Body of pancreas (tissue), 4 donors: ENCODE measurements at regions not wholly inside any gene's neighbourhood (a gene's known extent, or its start where the extent isn't known, plus 50 kb on each side); places are given as distances from the start of the nearest gene placed in this dataset.

Experiments used
- POLR2A ChIP-seq, 3 donors: fragments of 450-650 bp; IDR thresholded peaks; one replicate each; pipeline ENCODE4 v1.6.1; 2016; ENCODE audit warnings: antibody characterized with exemption in 3 of 3, mild to moderate bottlenecking in 2 of 3
- TF ChIP-seq, protein P1 (sequence below), 7 experiments: fragments of 450-650 bp in 4 of 7; fragments of 200-600 bp in 3 of 7; sonication (generic) in 3 of 7; IDR thresholded peaks; one replicate each; pipeline ENCODE4 v1.5.1; 2016 to 2019; ENCODE audit warnings: antibody characterized with exemption in 7 of 7

DNA sequence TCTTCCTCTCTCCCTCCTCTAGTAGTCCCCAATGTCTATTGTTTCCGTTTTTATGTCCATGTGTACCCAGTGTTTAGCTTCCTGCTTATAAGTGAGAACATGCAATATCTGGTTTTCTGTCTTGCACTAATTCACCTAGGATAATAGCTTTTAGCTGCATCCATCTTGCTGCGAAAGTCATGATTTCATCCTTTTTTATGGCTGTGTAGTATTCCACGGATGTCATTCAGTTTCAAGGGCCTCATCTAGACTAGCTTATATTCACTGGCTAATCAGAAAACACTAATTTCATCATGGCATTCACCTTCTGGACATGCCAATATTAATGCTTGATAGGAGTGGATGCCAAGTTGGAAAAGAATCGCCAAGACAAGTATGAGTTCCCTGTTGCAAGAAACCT lies 619.6 kb upstream of the AUTS2 start:
- TF ChIP-seq, protein P1, sequence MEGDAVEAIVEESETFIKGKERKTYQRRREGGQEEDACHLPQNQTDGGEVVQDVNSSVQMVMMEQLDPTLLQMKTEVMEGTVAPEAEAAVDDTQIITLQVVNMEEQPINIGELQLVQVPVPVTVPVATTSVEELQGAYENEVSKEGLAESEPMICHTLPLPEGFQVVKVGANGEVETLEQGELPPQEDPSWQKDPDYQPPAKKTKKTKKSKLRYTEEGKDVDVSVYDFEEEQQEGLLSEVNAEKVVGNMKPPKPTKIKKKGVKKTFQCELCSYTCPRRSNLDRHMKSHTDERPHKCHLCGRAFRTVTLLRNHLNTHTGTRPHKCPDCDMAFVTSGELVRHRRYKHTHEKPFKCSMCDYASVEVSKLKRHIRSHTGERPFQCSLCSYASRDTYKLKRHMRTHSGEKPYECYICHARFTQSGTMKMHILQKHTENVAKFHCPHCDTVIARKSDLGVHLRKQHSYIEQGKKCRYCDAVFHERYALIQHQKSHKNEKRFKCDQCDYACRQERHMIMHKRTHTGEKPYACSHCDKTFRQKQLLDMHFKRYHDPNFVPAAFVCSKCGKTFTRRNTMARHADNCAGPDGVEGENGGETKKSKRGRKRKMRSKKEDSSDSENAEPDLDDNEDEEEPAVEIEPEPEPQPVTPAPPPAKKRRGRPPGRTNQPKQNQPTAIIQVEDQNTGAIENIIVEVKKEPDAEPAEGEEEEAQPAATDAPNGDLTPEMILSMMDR (IDR thresholded peaks at IDR 0.05): no peak
- no peak for TF ChIP-seq POLR2A (IDR thresholded peaks at IDR 0.05)
